ENCODE measurements at regions not wholly inside any gene's neighbourhood (a gene's known extent, or its start where the extent isn't known, plus 50 kb on each side); places are given as distances from the start of the nearest gene placed in this dataset.

GRCh38 chrX:25198891-25199290 lies 183.1 kb upstream of the ARX start:
- DNase-seq (ENCODE audit: low spot score in 2 of 2): no peak
- H3K4me3 ChIP-seq (ENCODE audit: low read depth, poor library complexity, severe bottlenecking): no peak overlapping the region
- no peak for TF ChIP-seq POLR2A (IDR thresholded peaks at IDR 0.05)
- TF ChIP-seq CTCF (IDR thresholded peaks at IDR 0.05): no peak
- intact Hi-C loops (cut with DNase I; ENCODE audit: low total_unique reads): no loop called here
- WGBS, 2 donors: 66 to 82% methylated on average over 3 of the region's 3 CpGs

GRCh38 chrX:25198253-25198652 lies 182.5 kb upstream of the ARX start:
- WGBS, 2 donors: 70 to 85% methylated on average over 3 of the region's 3 CpGs
- intact Hi-C loops (cut with DNase I; ENCODE audit: low total_unique reads): no loop called here
- TF ChIP-seq POLR2A (IDR thresholded peaks at IDR 0.05) (no peak), CTCF (IDR thresholded peaks at IDR 0.05) (no peak)
- no peak overlapping the region for H3K4me3 ChIP-seq (ENCODE audit: low read depth, poor library complexity, severe bottlenecking)
- no peak for DNase-seq (ENCODE audit: low spot score in 2 of 2)

- intact Hi-C loops (cut with DNase I; ENCODE audit: low total_unique reads): no loop called here
- WGBS, 2 donors: 48 to 68% methylated on average over 2 of the region's 2 CpGs
- DNase-seq (ENCODE audit: low spot score in 2 of 2): no peak
- no peak for TF ChIP-seq POLR2A (IDR thresholded peaks at IDR 0.05)
- no peak for TF ChIP-seq CTCF (IDR thresholded peaks at IDR 0.05)
- H3K4me3 ChIP-seq (ENCODE audit: low read depth, poor library complexity, severe bottlenecking): no peak overlapping the region
Observed at GRCh38 chrX:25196221-25196620, 180.5 kb upstream of the ARX start.

GRCh38 chrX:25191403-25191802 lies 175.6 kb upstream of the ARX start:
- H3K4me3 ChIP-seq (ENCODE audit: low read depth, poor library complexity, severe bottlenecking): no peak overlapping the region
- TF ChIP-seq POLR2A (IDR thresholded peaks at IDR 0.05) (no peak), CTCF (IDR thresholded peaks at IDR 0.05) (no peak)
- intact Hi-C loops (cut with DNase I; ENCODE audit: low total_unique reads): no loop called here
- WGBS, 2 donors: 40 to 46% methylated on average over 7 of the region's 7 CpGs
- no peak for DNase-seq (ENCODE audit: low spot score in 2 of 2)

- TF ChIP-seq CTCF (IDR thresholded peaks at IDR 0.05) (no peak), POLR2A (IDR thresholded peaks at IDR 0.05) (no peak)
- no peak overlapping the region for H3K4me3 ChIP-seq (ENCODE audit: low read depth, poor library complexity, severe bottlenecking)
- intact Hi-C loops (cut with DNase I; ENCODE audit: low total_unique reads): no loop called here
- DNase-seq (ENCODE audit: low spot score in 2 of 2): no peak
- 74 to 80% methylated on average over 4 of the region's 4 CpGs for WGBS, 2 donors
Observed at GRCh38 chrX:25181775-25182174, 166.0 kb upstream of the ARX start.

- no peak for DNase-seq (ENCODE audit: low spot score in 2 of 2)
- no peak for TF ChIP-seq POLR2A (IDR thresholded peaks at IDR 0.05)
- no peak for TF ChIP-seq CTCF (IDR thresholded peaks at IDR 0.05)
- WGBS, 2 donors: 46 to 75% methylated on average over 2 of the region's 2 CpGs
- intact Hi-C loops (cut with DNase I; ENCODE audit: low total_unique reads): no loop called here
- no peak overlapping the region for H3K4me3 ChIP-seq (ENCODE audit: low read depth, poor library complexity, severe bottlenecking)
Observed at GRCh38 chrX:25180242-25180641, 164.5 kb upstream of the ARX start.

All from lower leg skin (tissue), 4 donors.